Suprapubic skin (tissue), 3 donors: ENCODE measurements at regions not wholly inside any gene's neighbourhood (a gene's known extent, or its start where the extent isn't known, plus 50 kb on each side); places are given as distances from the start of the nearest gene placed in this dataset.

Experiments
- CTCF ChIP-seq, 2 donors: fragments of 200-600 bp in 1 of 2; fragments of 450-650 bp in 1 of 2; sonication (generic) in 1 of 2; IDR thresholded peaks; one replicate each; pipeline ENCODE4 v1.5.1; 2016 to 2019; ENCODE audit warnings: antibody characterized with exemption in 2 of 2, mild to moderate bottlenecking in 1 of 2, moderate library complexity in 1 of 2
- EP300 ChIP-seq: sonication (generic); formaldehyde crosslinking; IDR thresholded peaks from one replicate; pipeline ENCODE4 v1.6.1; 2017; ENCODE audit warnings: antibody characterized with exemption
- POLR2A ChIP-seq, 2 donors: fragments of 450-650 bp; IDR thresholded peaks; one replicate each; pipeline ENCODE4 v1.6.1; 2017; ENCODE audit warnings: antibody characterized with exemption in 2 of 2, mild to moderate bottlenecking in 2 of 2, moderate library complexity in 2 of 2

GRCh38 chr6:112912416-112913101, 565.4 kb downstream of the RFPL4B start:
- TF ChIP-seq CTCF (IDR thresholded peaks at IDR 0.05) (no peak), EP300 (no peak), POLR2A (IDR thresholded peaks at IDR 0.05) (no peak)
